Calu3 (cell line): ENCODE measurements at regions not wholly inside any gene's neighbourhood (a gene's known extent, or its start where the extent isn't known, plus 50 kb on each side); places are given as distances from the start of the nearest gene placed in this dataset.

ENCODE experiments used
- BruUV-seq: library from RNA; stranded (reverse); fragments of 400-500 nt; replicated peaks from 2 replicates; lab custom pipeline; 2021; lab: Mats Ljungman, UMichigan
- CTCF ChIA-PET: fragments of 300-600 bp; sonication (Branson Sonifier 250); formaldehyde crosslinking; loops from one replicate; lab custom pipeline; 2022; ENCODE audit warnings: antibody characterized with exemption; lab: Charles Lee
- DNase-seq: peaks from one replicate; pipeline ENCODE4 v3.0.0; 2022
- H3K27ac Mint-ChIP-seq: one replicate; pipeline ENCODE4 v1.8.0; 2022; ENCODE audit warnings: mixed read lengths; ENCODE audit not compliant: unreplicated experiment
- H3K27me3 Mint-ChIP-seq: one replicate; pipeline ENCODE4 v1.8.0; 2022; ENCODE audit warnings: mixed read lengths; ENCODE audit not compliant: unreplicated experiment
- H3K36me3 Mint-ChIP-seq: one replicate; pipeline ENCODE4 v1.8.0; 2022; ENCODE audit warnings: mild to moderate bottlenecking, moderate library complexity, mixed read lengths; ENCODE audit not compliant: insufficient read depth, unreplicated experiment
- H3K4me1 Mint-ChIP-seq: one replicate; pipeline ENCODE4 v1.8.0; 2022; ENCODE audit warnings: mild to moderate bottlenecking, low read depth, mixed read lengths; ENCODE audit not compliant: unreplicated experiment
- H3K4me3 Mint-ChIP-seq: one replicate; pipeline ENCODE4 v1.8.0; 2022; ENCODE audit warnings: mild to moderate bottlenecking, low read depth, moderate library complexity, mixed read lengths; ENCODE audit not compliant: unreplicated experiment
- H3K9me3 Mint-ChIP-seq: one replicate; pipeline ENCODE4 v1.8.0; 2022; ENCODE audit warnings: low read depth, mixed read lengths; ENCODE audit not compliant: unreplicated experiment
- intact Hi-C: fragments of 100-400 bp; cut with micrococcal nuclease; formaldehyde crosslinking; loops from one replicate; pipeline ENCODE4 v1.10.0; 2022; ENCODE audit not compliant: unreplicated experiment
- TF ChIP-seq, protein P1 (sequence below): fragments of 200-600 bp; IDR thresholded peaks from one replicate; pipeline ENCODE4 v1.8.0; 2022; ENCODE audit warnings: antibody characterized with exemption; ENCODE audit not compliant: unreplicated experiment

- no peaks in the 10 kb centered on the region for H3K27me3 Mint-ChIP-seq
- H3K4me1 Mint-ChIP-seq: peaks cover 9% of the 10 kb centered on the region
- TF ChIP-seq, protein P1, sequence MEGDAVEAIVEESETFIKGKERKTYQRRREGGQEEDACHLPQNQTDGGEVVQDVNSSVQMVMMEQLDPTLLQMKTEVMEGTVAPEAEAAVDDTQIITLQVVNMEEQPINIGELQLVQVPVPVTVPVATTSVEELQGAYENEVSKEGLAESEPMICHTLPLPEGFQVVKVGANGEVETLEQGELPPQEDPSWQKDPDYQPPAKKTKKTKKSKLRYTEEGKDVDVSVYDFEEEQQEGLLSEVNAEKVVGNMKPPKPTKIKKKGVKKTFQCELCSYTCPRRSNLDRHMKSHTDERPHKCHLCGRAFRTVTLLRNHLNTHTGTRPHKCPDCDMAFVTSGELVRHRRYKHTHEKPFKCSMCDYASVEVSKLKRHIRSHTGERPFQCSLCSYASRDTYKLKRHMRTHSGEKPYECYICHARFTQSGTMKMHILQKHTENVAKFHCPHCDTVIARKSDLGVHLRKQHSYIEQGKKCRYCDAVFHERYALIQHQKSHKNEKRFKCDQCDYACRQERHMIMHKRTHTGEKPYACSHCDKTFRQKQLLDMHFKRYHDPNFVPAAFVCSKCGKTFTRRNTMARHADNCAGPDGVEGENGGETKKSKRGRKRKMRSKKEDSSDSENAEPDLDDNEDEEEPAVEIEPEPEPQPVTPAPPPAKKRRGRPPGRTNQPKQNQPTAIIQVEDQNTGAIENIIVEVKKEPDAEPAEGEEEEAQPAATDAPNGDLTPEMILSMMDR: no peak
- DNase-seq: no peak
- no peaks in the 10 kb centered on the region for H3K9me3 Mint-ChIP-seq
- no TSS peak for BruUV-seq
- no peaks in the 10 kb centered on the region for H3K36me3 Mint-ChIP-seq
- intact Hi-C loops: no loop called here
- CTCF ChIA-PET: no interaction called here
- no peak overlapping the region for H3K27ac Mint-ChIP-seq
- no peak overlapping the region for H3K4me3 Mint-ChIP-seq
Observed at GRCh38 chr11:112728288-112728687, 232.9 kb upstream of the NCAM1 start.

DNA sequence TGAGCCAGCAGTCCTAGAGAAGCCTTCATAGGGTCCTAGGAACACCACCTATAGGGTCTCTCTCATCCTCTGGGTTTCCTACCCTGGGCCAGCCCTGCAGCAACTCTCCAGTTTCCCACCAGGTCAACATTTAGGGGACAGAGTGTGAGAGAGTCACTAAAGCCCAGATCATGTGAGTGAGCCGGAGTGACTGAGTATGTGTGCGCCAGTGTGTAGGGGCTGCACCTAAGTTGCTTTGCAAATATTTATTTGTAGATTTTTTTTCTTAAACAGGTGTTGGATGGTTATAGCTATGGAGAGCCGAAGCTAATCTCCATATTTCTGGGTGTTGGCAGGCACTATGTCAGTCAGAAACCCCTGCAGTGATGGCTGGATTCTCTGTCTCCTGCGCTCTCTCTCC is 232.5 kb upstream of the NCAM1 start:
- Mint-ChIP-seq H3K36me3 (no peaks in the 10 kb centered on the region), H3K4me1 (peaks cover 8% of the 10 kb centered on the region), H3K27ac (no peak overlapping the region), H3K27me3 (no peaks in the 10 kb centered on the region), H3K4me3 (no peak overlapping the region), H3K9me3 (no peaks in the 10 kb centered on the region)
- BruUV-seq: no TSS peak
- CTCF ChIA-PET: no interaction called here
- TF ChIP-seq, protein P1: no peak
- intact Hi-C loops: no loop called here
- DNase-seq: no peak

DNA sequence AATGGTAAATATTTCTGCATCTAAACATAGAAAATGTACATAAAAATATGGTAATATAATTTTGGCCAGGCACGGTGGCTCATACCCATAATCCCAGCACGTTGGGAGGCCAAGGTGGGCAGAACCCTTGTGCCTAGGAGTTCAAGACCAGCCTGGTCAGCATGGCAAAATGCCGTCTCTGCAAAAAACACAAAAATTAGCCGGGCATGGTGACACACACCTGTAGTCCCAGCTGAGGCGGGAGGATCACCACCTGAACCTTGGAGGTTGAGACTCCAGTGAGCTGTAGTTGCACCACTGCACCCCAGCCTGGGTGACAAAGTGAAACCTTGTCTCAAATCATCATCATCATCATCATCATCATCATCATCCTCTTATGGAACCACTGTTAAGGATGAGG is 230.6 kb upstream of the NCAM1 start:
- H3K9me3 Mint-ChIP-seq: no peaks in the 10 kb centered on the region
- H3K4me1 Mint-ChIP-seq: peaks cover 8% of the 10 kb centered on the region
- TF ChIP-seq, protein P1: no peak
- H3K27ac Mint-ChIP-seq: no peak overlapping the region
- H3K27me3 Mint-ChIP-seq: no peaks in the 10 kb centered on the region
- no TSS peak for BruUV-seq
- no peaks in the 10 kb centered on the region for H3K36me3 Mint-ChIP-seq
- intact Hi-C loops: no loop called here
- CTCF ChIA-PET: no interaction called here
- DNase-seq: no peak
- H3K4me3 Mint-ChIP-seq: no peak overlapping the region

DNA sequence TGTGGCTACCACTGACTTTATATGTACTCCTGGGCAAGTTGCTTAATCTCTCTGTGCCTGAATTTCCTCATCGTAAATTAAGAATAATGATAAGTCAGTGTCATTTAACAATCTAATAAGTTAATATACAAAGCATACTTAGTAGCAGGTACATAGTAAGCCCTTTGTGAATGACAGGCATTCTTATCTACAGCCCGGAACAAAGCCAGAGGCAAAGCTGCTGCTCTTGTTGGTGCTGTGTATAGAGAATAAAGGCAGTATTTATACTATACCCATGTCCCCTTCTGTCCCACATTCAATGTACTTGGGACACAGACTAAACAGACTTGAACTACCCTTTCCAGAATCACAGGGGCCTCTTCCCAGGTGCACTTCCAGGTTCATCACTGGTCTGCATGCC is 229.7 kb upstream of the NCAM1 start:
- CTCF ChIA-PET: no interaction called here
- no peak for DNase-seq
- H3K27me3 Mint-ChIP-seq: no peaks in the 10 kb centered on the region
- intact Hi-C loops: no loop called here
- H3K4me1 Mint-ChIP-seq: peaks cover 8% of the 10 kb centered on the region
- BruUV-seq: no TSS peak
- H3K27ac Mint-ChIP-seq: no peak overlapping the region
- H3K9me3 Mint-ChIP-seq: no peaks in the 10 kb centered on the region
- TF ChIP-seq, protein P1: no peak
- no peaks in the 10 kb centered on the region for H3K36me3 Mint-ChIP-seq
- no peak overlapping the region for H3K4me3 Mint-ChIP-seq
